ENCODE measurements at regions not wholly inside any gene's neighbourhood (a gene's known extent, or its start where the extent isn't known, plus 50 kb on each side); places are given as distances from the start of the nearest gene placed in this dataset.

GRCh38 chr10:123584419-123584775 lies 81.8 kb upstream of the GPR26 start (continued):
- TF ChIP-seq ZSCAN5A (tag by site-specific recombination; IDR thresholded peaks at IDR 0.05) (no peak), SP2 (tag by site-specific recombination; IDR thresholded peaks at IDR 0.05) (no peak), ZNF830 (tag by site-specific recombination; IDR thresholded peaks at IDR 0.05; ENCODE audit: low read depth) (no peak), ZNF624 (tag by site-specific recombination; IDR thresholded peaks at IDR 0.05) (no peak), REPIN1 (tag by site-specific recombination; IDR thresholded peaks at IDR 0.05; ENCODE audit: low read depth) (no peak), HIC1 (tag by site-specific recombination; IDR thresholded peaks at IDR 0.05) (no peak), PRDM10 (tag by site-specific recombination; IDR thresholded peaks at IDR 0.05) (no peak), ZNF423 (tag by site-specific recombination; IDR thresholded peaks at IDR 0.05) (no peak)

DNA sequence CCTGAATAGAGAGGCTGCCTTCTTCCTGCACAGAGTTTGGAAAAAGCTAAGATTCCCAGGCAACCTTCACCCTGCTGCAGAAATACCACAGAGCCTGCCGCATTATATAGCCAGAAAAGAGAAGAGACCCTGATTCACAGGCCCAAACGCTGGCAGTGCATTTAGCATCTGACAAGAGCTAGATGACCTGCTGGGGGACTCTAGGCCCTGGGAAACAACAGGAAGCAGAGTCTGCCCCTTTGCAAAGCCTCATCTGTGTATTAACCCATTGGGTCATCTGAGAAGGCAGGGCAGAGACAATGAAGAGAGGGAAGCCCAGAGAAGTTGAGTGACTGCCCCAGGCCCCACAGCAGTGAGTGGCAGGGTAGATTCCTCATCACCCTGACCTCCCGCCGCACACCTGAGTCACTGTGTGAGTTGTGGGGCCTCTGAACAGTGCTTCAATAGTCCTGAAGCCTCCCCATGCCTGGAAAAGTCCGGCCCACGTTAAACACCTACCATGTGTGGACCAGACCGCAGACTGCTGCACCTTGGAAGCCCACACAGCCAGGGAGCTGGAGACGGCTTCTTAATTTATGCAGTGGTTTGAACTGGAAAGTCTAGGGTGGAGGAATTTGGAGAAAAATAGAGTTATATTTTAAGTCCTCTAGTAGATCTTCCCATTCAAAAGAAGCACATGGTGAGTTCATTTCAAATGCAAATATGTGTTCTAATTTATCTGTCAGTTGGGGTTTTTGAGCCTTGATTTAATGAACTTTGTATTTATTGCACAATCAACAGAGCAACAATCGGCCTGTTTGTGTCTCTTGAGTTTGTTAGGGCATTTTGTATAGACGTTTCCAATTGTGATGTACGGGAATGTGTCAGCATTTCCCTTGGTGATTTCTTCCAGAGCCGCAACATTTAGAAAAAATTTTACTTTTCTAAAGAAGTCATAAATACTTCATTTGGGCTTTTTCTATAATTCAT lies 80.4 kb upstream of the GPR26 start:
- Histone ChIP-seq H3K9me3 (ENCODE audit: control insufficient read depth, insufficient read depth, low read depth, low read length) (no peaks in the 10 kb centered on the region), H3K4me1 (ENCODE audit: control insufficient read depth, insufficient read depth, low read length) (no peaks in the 10 kb centered on the region)
- TF ChIP-seq ZNF138 (tag by site-specific recombination; IDR thresholded peaks at IDR 0.05; ENCODE audit: borderline replicate concordance), result no peak
- TF ChIP-seq ZBTB7A (tag by site-specific recombination; IDR thresholded peaks at IDR 0.05; ENCODE audit: low read depth), result no peak
- no peak for TF ChIP-seq ZNF48 (tag by site-specific recombination; IDR thresholded peaks at IDR 0.05)
- no peak for TF ChIP-seq ZNF18 (tag by site-specific recombination; IDR thresholded peaks at IDR 0.05)
- no peak for TF ChIP-seq ZNF354C (tag by site-specific recombination; IDR thresholded peaks at IDR 0.05; ENCODE audit: borderline replicate concordance, low read depth)
- no peak for TF ChIP-seq ZNF707 (tag by site-specific recombination; IDR thresholded peaks at IDR 0.05)
- no peak for TF ChIP-seq HIC1 (tag by site-specific recombination; IDR thresholded peaks at IDR 0.05)
- TF ChIP-seq OSR2 (tag by site-specific recombination; IDR thresholded peaks at IDR 0.05), result no peak
- TF ChIP-seq ZFHX2 (tag by site-specific recombination; conservative IDR thresholded peaks at IDR 0.05), result no peak
- TF ChIP-seq, protein P1, sequence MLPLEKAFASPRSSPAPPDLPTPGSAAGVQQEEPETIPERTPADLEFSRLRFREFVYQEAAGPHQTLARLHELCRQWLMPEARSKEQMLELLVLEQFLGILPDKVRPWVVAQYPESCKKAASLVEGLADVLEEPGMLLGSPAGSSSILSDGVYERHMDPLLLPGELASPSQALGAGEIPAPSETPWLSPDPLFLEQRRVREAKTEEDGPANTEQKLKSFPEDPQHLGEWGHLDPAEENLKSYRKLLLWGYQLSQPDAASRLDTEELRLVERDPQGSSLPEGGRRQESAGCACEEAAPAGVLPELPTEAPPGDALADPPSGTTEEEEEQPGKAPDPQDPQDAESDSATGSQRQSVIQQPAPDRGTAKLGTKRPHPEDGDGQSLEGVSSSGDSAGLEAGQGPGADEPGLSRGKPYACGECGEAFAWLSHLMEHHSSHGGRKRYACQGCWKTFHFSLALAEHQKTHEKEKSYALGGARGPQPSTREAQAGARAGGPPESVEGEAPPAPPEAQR (tag by site-specific recombination; IDR thresholded peaks at IDR 0.05), result no peak
- TF ChIP-seq OVOL3 (tag by site-specific recombination; IDR thresholded peaks at IDR 0.05), result no peak
- no peak for TF ChIP-seq ZNF776 (tag by site-specific recombination; IDR thresholded peaks at IDR 0.05; ENCODE audit: borderline replicate concordance)
- TF ChIP-seq ZSCAN30 (tag by site-specific recombination; IDR thresholded peaks at IDR 0.05), result no peak
- TF ChIP-seq ZSCAN5A (tag by site-specific recombination; IDR thresholded peaks at IDR 0.05), result no peak

More for the DNA sequence above, 80.4 kb upstream of the GPR26 start:
- ChIA-PET POLR2A (no interaction called here), CTCF (interaction anchor here (0.6 to 4.0 kb wide), 6 partner anchors 12 to 382 kb away, joined by 3 to 27 read pairs (median 4); no protein-coding TSS in a partner anchor)
- Histone ChIP-seq H3K36me3 (ENCODE audit: control insufficient read depth in 2 of 2, insufficient read depth in 1 of 2, low read length in 2 of 2) (no peaks in the 10 kb centered on the region), H3K27ac (ENCODE audit: extremely low read depth, low read depth, low read length) (no peak overlapping the region), H3K4me3 (ENCODE audit: low read depth, low read length) (no peak overlapping the region)

Measured in HEK293 (cell line).